Thoracic aorta (tissue), 2 donors: ENCODE measurements at regions not wholly inside any gene's neighbourhood (a gene's known extent, or its start where the extent isn't known, plus 50 kb on each side); places are given as distances from the start of the nearest gene placed in this dataset.
A peak's percentile ranks its signal among the peaks of the same experiment; 100 is the strongest.

Source experiments
- ATAC-seq: fragments of 150-250 bp; one replicate; pipeline ENCODE4 v1.8.0; 2017; ENCODE audit warnings: low read depth; ENCODE audit not compliant: insufficient number of reproducible peaks, low FRiP score
- DNase-seq: peaks from one replicate; pipeline ENCODE4 v3.0.0-alpha.2; 2020; ENCODE audit warnings: low spot score
- H3K27ac ChIP-seq, 2 donors: fragments of 200-600 bp; sonication (generic); 1 replicate in 1 of 2; 2 replicates in 1 of 2; pipeline ENCODE4 v1.5.1; 2016; ENCODE audit warnings: mild to moderate bottlenecking in 2 of 2, moderate library complexity in 2 of 2
- H3K27me3 ChIP-seq: fragments of 200-600 bp; sonication (generic); replicated peaks from 2 replicates; pipeline ENCODE4 v1.6.0; 2016; ENCODE audit warnings: mild to moderate bottlenecking; ENCODE audit not compliant: insufficient read depth
- H3K36me3 ChIP-seq: fragments of 200-600 bp; sonication (generic); one replicate; pipeline ENCODE4 v1.5.1; 2016
- H3K4me1 ChIP-seq, 2 donors: fragments of 200-600 bp; sonication (generic); 1 replicate in 1 of 2; 2 replicates in 1 of 2; pipeline versions ENCODE4 v1.5.1 to v1.6.0; 2016; ENCODE audit warnings: low read depth in 2 of 2, mild to moderate bottlenecking in 1 of 2; ENCODE audit not compliant: control insufficient read depth in 1 of 2
- H3K4me3 ChIP-seq: fragments of 200-600 bp; sonication (generic); 2 replicates; pipeline ENCODE4 v1.5.1; 2016; ENCODE audit warnings: mild to moderate bottlenecking
- H3K9me3 ChIP-seq: fragments of 200-600 bp; sonication (generic); 2 replicates; pipeline ENCODE4 v1.5.1; 2016
- CTCF ChIP-seq: fragments of 200-600 bp; sonication (generic); IDR thresholded peaks from one replicate; pipeline ENCODE4 v1.5.1; 2019; ENCODE audit warnings: antibody characterized with exemption

GRCh38 chr2:126579868-126580267, 76.1 kb upstream of the GYPC start:
- no peak for TF ChIP-seq CTCF
- no peak overlapping the region for H3K4me3 ChIP-seq
- no peak overlapping the region for H3K27ac ChIP-seq
- DNase-seq (no peak), ATAC-seq (no peak)
- H3K9me3 ChIP-seq = no peaks in the 10 kb centered on the region
- H3K4me1 ChIP-seq = no peaks in the 10 kb centered on the region
- no peaks in the 10 kb centered on the region for H3K27me3 ChIP-seq
- no peaks in the 10 kb centered on the region for H3K36me3 ChIP-seq

- Histone ChIP-seq H3K4me3 (no peak overlapping the region), H3K27ac (no peak overlapping the region), H3K27me3 (no peaks in the 10 kb centered on the region), H3K4me1 (no peaks in the 10 kb centered on the region), H3K9me3 (no peaks in the 10 kb centered on the region), H3K36me3 (no peaks in the 10 kb centered on the region)
- no peak for DNase-seq
- TF ChIP-seq CTCF = no peak
- ATAC-seq = no peak
Observed at GRCh38 chr2:126586317-126586716, 69.6 kb upstream of the GYPC start.

GRCh38 chr2:126599062-126599461, 56.9 kb upstream of the GYPC start:
- Histone ChIP-seq H3K4me3 (no peak overlapping the region), H3K9me3 (no peaks in the 10 kb centered on the region), H3K27me3 (no peaks in the 10 kb centered on the region), H3K27ac (no peak overlapping the region), H3K4me1 (peaks cover 6 to 18% of the 10 kb centered on the region in 2 donors), H3K36me3 (no peaks in the 10 kb centered on the region)
- TF ChIP-seq CTCF = no peak
- DNase-seq (no peak), ATAC-seq (no peak)

GRCh38 chr2:126600742-126601141, 55.2 kb upstream of the GYPC start:
- TF ChIP-seq CTCF = no peak

GRCh38 chr2:126602334-126602733, 53.6 kb upstream of the GYPC start:
- Histone ChIP-seq H3K9me3 (peaks cover 3% of the 10 kb centered on the region), H3K36me3 (no peaks in the 10 kb centered on the region), H3K27me3 (no peaks in the 10 kb centered on the region), H3K4me1 (peaks cover 6 to 18% of the 10 kb centered on the region in 2 donors), H3K27ac (no peak overlapping the region), H3K4me3 (no peak overlapping the region)
- no peak for TF ChIP-seq CTCF
- DNase-seq (no peak), ATAC-seq (no peak)

More at GRCh38 chr2:126600742-126601141, 55.2 kb upstream of the GYPC start:
- Histone ChIP-seq H3K27me3 (no peaks in the 10 kb centered on the region), H3K4me1 (peaks cover 6 to 18% of the 10 kb centered on the region in 2 donors), H3K4me3 (no peak overlapping the region), H3K27ac (no peak overlapping the region), H3K36me3 (no peaks in the 10 kb centered on the region), H3K9me3 (no peaks in the 10 kb centered on the region)
- peak; percentile 71 for ATAC-seq
- no peak for DNase-seq
